ENCODE measurements at regions not wholly inside any gene's neighbourhood (a gene's known extent, or its start where the extent isn't known, plus 50 kb on each side); places are given as distances from the start of the nearest gene placed in this dataset.

DNA sequence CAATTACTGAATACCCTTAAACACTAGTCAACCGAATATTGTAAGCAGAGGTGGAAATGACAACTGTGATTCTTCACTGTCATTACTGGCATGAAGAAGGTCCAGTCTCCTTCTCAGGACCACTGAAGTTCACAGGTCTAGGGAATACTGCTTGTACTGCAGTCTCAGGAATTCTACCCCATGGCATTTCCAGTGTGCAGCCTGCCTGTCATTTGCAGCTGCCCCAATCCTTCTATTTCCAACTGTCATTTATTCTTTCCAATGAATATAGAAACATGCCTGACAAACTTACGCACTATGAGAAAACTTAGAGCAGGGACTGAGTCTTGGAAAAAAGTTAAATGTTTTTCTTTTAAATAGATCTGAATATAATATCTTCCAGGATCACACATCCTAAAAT, 308.0 kb upstream of the THBS1 start:
- H3K4me3 ChIP-seq (ENCODE audit: control insufficient read depth, low read depth, low read length), result no peak overlapping the region
- TF ChIP-seq, protein P1, sequence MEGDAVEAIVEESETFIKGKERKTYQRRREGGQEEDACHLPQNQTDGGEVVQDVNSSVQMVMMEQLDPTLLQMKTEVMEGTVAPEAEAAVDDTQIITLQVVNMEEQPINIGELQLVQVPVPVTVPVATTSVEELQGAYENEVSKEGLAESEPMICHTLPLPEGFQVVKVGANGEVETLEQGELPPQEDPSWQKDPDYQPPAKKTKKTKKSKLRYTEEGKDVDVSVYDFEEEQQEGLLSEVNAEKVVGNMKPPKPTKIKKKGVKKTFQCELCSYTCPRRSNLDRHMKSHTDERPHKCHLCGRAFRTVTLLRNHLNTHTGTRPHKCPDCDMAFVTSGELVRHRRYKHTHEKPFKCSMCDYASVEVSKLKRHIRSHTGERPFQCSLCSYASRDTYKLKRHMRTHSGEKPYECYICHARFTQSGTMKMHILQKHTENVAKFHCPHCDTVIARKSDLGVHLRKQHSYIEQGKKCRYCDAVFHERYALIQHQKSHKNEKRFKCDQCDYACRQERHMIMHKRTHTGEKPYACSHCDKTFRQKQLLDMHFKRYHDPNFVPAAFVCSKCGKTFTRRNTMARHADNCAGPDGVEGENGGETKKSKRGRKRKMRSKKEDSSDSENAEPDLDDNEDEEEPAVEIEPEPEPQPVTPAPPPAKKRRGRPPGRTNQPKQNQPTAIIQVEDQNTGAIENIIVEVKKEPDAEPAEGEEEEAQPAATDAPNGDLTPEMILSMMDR (IDR thresholded peaks at IDR 0.05; ENCODE audit: control insufficient read depth, insufficient read depth, low read depth, low read length, missing control alignments), result no peak
- no peak for DNase-seq (ENCODE audit: low read depth)

DNA sequence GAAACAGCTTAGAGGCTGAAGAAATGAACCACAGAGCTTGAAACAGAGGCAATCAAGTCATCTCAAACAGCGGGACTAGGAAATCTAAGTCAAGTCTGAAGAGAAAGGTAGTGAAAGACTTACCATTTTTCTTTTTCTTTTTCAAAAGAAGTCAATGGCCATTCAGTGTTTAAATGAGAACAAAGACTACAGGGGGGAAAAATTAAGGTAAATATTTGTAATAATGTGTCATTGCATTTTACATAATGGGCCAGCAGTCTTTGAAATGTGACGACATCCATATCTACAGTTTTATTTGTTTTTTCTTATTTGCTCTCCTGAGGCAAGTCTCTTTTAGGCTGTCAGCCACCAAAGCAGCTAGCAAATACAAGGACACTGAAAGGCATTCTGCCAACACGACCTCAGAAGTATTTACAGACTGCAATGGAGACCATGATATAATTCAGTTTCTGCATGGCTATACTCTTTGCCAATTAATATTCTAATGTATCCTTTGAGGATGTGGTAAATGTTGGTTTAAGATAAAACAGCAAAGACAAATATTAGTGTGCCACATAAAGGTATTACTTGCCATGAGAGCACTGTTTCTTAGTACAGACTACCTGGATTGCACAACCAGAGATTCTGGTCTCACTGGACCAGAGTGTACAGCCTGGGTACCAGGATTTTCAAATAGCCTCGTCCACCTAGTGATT, 307.0 kb upstream of the THBS1 start:
- TF ChIP-seq, protein P1 (IDR thresholded peaks at IDR 0.05; ENCODE audit: control insufficient read depth, insufficient read depth, low read depth, low read length, missing control alignments), result no peak
- no peak overlapping the region for H3K4me3 ChIP-seq (ENCODE audit: control insufficient read depth, low read depth, low read length)
- DNase-seq (ENCODE audit: low read depth), result no peak

DNA sequence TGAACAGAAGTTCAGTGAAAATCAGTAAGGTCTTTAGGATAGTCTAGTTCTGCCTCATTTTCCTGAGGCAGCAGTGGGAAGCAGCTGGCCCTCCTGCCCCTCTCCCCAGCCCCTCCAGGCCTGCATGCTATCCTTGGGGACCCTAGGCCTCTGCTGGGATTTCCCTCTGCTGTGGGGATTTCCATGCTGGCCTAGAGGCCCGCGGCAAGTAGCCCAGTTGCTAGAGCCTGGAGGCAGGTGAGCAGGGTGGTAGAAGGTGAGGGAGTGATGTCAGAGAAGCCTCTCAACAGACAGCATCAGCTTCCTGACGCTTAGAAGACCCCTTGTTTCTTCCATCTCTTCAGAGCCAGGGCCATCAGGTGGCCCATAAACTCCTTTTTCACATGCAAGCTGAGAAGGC, 305.8 kb upstream of the THBS1 start:
- DNase-seq (ENCODE audit: low read depth), result no peak

DNA sequence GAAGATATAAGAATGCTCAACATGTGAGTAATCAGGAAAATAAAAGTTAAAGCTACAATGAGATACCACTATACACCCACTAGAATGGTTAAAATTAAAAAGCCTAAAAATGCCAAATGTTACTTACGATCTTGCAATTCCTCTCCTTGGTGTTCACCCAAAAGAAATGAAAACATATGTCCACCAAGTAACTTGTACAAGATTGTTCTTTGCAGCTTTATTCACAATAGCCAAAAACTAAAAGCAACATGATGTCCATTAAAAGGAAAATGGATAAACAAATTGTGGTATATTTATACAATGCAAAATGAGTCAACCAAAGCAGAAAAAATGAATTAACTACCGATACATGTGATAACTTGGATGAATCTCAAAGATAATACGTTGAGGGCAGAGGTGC, 301.6 kb upstream of the THBS1 start:
- H3K4me3 ChIP-seq (ENCODE audit: control insufficient read depth, low read depth, low read length), result no peak overlapping the region
- TF ChIP-seq, protein P1 (IDR thresholded peaks at IDR 0.05; ENCODE audit: control insufficient read depth, insufficient read depth, low read depth, low read length, missing control alignments), result no peak
- peak; percentile 91 for DNase-seq (ENCODE audit: low read depth)

More for the DNA sequence above, 305.8 kb upstream of the THBS1 start:
- no peak overlapping the region for H3K4me3 ChIP-seq (ENCODE audit: control insufficient read depth, low read depth, low read length)
- TF ChIP-seq, protein P1 (IDR thresholded peaks at IDR 0.05; ENCODE audit: control insufficient read depth, insufficient read depth, low read depth, low read length, missing control alignments), result no peak

DNA sequence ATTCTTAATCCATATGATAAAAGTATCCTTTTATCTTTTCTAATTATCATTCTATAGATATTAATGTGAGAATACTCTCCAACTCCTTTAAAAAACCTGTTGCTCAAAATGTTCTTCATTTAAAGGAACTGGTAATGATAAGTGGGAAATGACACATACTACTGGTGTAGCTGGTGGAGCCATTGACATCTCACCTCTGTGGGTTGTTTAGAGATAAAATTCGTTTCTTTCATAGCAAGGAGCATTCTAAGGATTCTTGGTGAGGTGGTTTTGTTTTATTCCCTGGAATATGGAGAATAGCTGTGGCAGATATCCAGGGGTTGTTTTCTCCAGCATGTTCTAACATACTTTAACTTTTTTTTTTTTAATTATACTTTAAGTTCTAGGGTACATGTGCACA, 299.8 kb upstream of the THBS1 start:
- no peak for DNase-seq (ENCODE audit: low read depth)
- TF ChIP-seq, protein P1 (IDR thresholded peaks at IDR 0.05; ENCODE audit: control insufficient read depth, insufficient read depth, low read depth, low read length, missing control alignments), result no peak
- no peak overlapping the region for H3K4me3 ChIP-seq (ENCODE audit: control insufficient read depth, low read depth, low read length)

DNA sequence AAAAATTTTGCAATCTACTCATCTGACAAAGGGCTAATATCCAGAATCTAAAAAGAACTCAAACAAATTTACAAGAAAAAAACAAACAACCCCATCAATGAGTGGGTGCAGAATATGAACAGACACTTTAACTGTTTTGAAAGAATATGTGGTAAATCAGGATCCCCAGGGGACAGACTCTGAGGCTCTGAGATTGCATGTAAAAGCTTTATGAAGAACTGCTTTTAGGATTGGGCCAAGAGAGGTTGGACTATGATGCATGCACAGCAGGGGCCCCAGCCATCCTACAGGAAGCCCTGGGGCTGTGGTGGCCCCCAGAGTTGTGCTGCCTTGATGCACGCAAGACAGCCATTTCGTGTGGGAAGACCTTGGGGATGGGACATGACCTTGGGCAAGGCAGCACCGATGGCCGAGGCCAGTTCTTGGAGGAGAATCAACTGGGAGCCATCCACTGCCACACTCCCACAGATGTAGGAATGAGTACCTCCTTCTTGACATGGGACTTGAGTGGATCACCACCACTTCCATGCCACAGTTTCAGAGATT, 298.1 kb upstream of the THBS1 start:
- TF ChIP-seq, protein P1 (IDR thresholded peaks at IDR 0.05; ENCODE audit: control insufficient read depth, insufficient read depth, low read depth, low read length, missing control alignments), result no peak

More for the DNA sequence above, 298.1 kb upstream of the THBS1 start:
- peak; percentile 93 for DNase-seq (ENCODE audit: low read depth)
- H3K4me3 ChIP-seq (ENCODE audit: control insufficient read depth, low read depth, low read length), result no peak overlapping the region

All from AG09309 (cell line).